Endothelial cell of umbilical vein (primary cell): ENCODE measurements at regions not wholly inside any gene's neighbourhood (a gene's known extent, or its start where the extent isn't known, plus 50 kb on each side); places are given as distances from the start of the nearest gene placed in this dataset.

Source experiments
- CTCF ChIP-seq, 2 donors: IDR thresholded peaks; 1 replicate in 1 of 2; 2 replicates in 1 of 2; pipeline ENCODE4 v1.5.1; 2011; ENCODE audit warnings: low read length in 2 of 2, mild to moderate bottlenecking in 2 of 2, moderate library complexity in 2 of 2, control low read depth in 1 of 2, inconsistent platforms in 1 of 2, low read depth in 1 of 2; ENCODE audit not compliant: insufficient read depth in 1 of 2; ENCODE audit errors: extremely low read depth in 1 of 2
- GATA2 ChIP-seq: IDR thresholded peaks from 2 replicates; pipeline ENCODE4 v1.7.0; 2011; ENCODE audit warnings: low read depth, mild to moderate bottlenecking, moderate library complexity, mixed read lengths, low read length; ENCODE audit not compliant: insufficient read length, insufficient read depth
- MAX ChIP-seq: IDR thresholded peaks from 2 replicates; pipeline ENCODE4 v1.6.1; 2011; ENCODE audit not compliant: insufficient read depth, insufficient read length
- POLR2AphosphoS5 ChIP-seq: IDR thresholded peaks from 2 replicates; pipeline ENCODE4 v1.6.1; 2012; ENCODE audit warnings: low read depth, mild to moderate bottlenecking, control low read depth, low read length, moderate library complexity; ENCODE audit not compliant: insufficient read depth

DNA sequence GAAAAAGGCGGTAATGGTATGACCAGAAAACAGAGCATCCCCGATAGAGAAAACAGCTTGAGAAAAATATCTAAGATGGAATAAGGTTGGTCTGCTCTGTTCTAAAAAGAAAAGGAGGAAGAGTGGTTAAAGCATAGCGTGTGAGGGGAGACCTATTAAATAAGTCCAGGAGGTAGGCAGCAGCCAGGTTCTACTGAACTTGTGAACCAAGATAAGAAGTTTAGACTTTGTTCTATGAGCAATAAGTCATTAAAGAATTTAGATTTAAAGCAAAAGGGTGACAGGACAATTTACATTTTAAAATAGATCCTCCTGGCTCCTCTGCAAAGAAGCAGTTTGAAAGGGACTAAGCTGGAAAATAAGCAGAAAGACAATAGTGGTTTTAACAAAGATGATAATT lies 81.3 kb upstream of the COX7C start:
- TF ChIP-seq CTCF (IDR thresholded peaks at IDR 0.05; ENCODE audit: extremely low read depth in 1 of 2, insufficient read depth in 1 of 2, low read depth in 1 of 2, low read length in 2 of 2) = no peak
- no peak for TF ChIP-seq POLR2AphosphoS5
- TF ChIP-seq GATA2 = no peak
- TF ChIP-seq MAX = no peak
